ENCODE measurements at regions not wholly inside any gene's neighbourhood (a gene's known extent, or its start where the extent isn't known, plus 50 kb on each side); places are given as distances from the start of the nearest gene placed in this dataset.

DNA sequence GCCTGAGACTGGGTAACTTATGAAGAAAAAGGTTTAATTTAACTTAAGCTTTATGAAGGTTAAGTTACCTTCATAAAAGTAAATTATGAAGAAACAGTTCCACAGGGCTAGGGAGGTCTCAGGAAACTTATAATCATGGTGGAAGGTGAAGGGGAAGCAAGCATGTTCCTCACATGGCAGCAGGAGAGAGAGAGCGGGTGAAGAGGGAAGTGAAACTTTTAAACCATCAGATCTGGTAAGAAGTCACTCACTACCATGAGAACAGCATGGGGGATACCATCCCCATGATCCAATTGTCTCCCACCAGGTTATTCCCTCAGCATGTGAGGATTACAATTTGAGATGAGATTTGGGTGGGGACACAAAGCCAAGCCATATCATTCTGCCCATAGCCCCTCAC, 944.7 kb upstream of the NDST4 start:
- TF ChIP-seq, protein P1, sequence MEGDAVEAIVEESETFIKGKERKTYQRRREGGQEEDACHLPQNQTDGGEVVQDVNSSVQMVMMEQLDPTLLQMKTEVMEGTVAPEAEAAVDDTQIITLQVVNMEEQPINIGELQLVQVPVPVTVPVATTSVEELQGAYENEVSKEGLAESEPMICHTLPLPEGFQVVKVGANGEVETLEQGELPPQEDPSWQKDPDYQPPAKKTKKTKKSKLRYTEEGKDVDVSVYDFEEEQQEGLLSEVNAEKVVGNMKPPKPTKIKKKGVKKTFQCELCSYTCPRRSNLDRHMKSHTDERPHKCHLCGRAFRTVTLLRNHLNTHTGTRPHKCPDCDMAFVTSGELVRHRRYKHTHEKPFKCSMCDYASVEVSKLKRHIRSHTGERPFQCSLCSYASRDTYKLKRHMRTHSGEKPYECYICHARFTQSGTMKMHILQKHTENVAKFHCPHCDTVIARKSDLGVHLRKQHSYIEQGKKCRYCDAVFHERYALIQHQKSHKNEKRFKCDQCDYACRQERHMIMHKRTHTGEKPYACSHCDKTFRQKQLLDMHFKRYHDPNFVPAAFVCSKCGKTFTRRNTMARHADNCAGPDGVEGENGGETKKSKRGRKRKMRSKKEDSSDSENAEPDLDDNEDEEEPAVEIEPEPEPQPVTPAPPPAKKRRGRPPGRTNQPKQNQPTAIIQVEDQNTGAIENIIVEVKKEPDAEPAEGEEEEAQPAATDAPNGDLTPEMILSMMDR (IDR thresholded peaks at IDR 0.05), result no peak
- TF ChIP-seq POLR2A (IDR thresholded peaks at IDR 0.05), result no peak
